HG03103 (cell line): ENCODE measurements at regions not wholly inside any gene's neighbourhood (a gene's known extent, or its start where the extent isn't known, plus 50 kb on each side); places are given as distances from the start of the nearest gene placed in this dataset.
"Not testable (repeated sequence)": the region's sequence is repeated elsewhere in the genome, so short reads cannot be mapped to it uniquely, and the experiment has no call there.

ENCODE experiments used
- ATAC-seq: cut with Tn5 transposase; IDR thresholded peaks from one replicate; pipeline ENCODE4 v1.9.1; 2021; ENCODE audit warnings: low read depth; ENCODE audit not compliant: unreplicated experiment

GRCh38 chr10:9957351-9957750, 1060.3 kb upstream of the CELF2 start:
- no peak for ATAC-seq

DNA sequence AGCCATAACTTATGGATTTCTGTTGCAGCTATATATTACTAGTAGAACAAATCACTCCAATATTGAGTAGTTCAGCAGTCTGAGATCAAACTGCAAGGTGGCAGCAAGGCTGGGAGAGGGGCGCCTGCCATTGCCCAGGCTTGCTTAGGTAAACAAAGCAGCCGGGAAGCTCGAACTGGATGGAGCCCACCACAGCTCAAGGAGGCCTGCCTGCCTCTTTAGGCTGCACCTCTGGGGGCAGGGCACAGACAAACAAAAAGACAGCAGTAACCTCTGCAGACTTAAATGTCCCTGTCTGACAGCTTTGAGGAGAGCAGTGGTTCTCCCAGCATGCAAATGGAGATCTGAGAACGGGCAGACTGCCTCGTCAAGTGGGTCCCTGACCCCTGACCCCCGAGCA, 1059.8 kb upstream of the CELF2 start:
- not testable (repeated sequence) for ATAC-seq

DNA sequence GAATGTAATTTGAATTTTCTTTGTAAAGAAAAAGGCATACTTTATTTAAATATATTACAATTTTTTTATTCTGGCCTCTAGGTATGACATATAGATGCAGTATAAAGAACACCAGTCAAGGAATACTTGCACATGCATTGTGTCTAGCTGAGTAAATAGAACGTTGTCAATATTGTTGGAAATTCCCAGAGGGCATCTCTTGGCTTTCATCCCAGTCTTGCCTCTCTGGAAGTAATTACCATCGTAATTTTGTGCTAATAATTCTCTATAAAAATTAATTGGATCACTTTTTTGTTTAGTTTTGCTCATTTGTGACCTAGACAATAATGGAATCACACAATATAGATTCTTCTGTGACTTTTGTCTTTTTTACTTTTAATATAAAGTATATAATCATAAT, 1052.3 kb upstream of the CELF2 start:
- ATAC-seq, result no peak

DNA sequence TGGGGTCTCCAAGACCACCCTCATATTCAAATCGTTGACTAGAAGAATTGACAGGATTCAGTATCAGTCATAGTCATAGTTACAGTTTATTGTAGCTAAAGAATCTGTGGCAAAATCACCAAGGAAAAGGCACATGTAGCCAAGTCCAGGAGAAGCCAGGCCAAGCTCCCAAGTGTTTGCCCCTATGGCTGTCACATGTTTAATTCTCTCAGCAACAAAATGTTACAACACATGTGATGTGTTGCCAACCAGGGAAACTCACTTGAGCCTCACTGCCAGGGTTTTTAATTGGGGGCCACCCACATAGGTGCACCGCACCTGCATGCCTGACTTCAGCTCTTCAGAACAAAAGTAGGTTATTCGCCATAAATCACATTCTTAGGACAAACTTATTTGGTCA, 1030.9 kb upstream of the CELF2 start:
- no peak for ATAC-seq

DNA sequence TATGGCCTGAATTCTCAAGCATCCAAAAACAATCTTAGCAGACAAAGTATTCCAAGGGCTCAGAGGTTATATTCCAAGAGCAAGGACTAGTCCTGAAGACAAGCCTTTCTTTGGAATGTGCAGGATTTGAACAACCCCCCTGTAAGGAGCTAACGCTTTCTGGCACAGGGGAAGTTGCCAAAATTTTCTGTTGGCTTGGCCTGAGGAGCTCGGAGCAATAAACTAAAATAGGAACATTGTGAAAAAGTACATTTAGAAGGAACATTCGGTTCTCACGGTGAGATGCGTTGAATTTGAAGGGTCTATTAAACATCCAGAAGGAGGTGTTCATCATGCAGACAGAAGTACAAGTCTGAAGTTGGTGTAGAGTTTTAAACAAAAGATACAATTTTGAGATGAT, 1030.5 kb upstream of the CELF2 start:
- no peak for ATAC-seq

DNA sequence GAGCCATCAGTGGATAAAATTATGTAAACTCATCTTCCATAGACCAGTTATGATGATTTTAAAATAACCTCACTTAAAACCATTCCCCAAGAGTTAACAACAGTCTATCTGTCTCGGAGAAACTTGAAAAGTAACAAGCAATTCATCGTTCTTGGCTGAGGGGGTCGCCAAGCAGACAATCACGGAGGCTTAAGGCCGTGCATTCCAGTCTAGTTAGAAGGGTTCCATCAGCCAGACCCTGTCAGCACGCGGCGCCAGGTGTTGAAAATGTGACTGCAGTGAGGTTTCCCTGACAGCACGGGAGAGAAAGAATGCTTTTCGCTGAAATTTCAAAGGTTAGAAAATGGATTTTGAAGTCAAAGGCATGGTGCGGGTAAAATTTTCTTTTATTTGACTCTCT, 1025.0 kb upstream of the CELF2 start:
- ATAC-seq, result no peak

DNA sequence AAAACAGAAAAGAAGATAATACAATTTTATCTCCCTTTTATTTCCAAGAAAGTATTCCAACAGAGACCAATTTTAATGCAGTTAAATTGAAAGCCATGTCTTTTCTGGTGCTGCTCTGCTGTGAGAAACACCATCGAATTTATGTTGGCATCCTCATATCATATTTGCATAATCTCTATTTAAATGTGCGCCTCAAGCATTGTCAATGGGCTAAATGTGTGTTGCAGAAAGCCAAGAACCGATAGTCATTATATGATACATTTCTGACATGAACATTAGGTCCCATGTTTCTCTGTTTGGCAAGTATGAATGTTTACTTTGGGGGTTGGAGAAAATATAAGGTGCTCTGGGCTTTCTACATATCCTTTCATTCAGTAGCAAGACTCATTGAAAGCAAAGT, 1023.5 kb upstream of the CELF2 start:
- no peak for ATAC-seq

- ATAC-seq, result no peak
Measured at GRCh38 chr10:9999627-10000026, 1018.0 kb upstream of the CELF2 start.

GRCh38 chr10:10007957-10008356, 1009.7 kb upstream of the CELF2 start:
- no peak for ATAC-seq

GRCh38 chr10:10010397-10010796, 1007.3 kb upstream of the CELF2 start:
- ATAC-seq, result no peak

- ATAC-seq, result no peak
Measured at GRCh38 chr10:10014846-10015245, 1002.8 kb upstream of the CELF2 start.

DNA sequence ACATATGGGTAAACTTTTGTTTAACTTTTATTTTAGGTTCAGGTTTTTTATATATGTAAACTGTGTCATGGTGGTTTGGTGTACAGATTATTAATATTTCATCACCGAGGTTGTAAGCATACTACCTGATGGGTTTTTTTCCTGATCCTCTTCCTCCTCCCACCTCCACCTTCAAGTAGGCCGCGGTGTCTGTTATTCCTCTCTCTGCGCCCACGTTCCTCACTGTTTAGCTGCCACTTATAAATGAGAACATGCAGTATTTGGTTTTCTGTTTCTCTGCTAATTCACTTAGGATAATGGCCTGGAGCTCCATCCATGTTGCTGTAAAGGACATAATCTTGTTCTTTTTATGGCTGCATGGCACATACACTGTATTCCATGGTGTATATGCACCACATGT, 1000.0 kb upstream of the CELF2 start:
- no peak for ATAC-seq

DNA sequence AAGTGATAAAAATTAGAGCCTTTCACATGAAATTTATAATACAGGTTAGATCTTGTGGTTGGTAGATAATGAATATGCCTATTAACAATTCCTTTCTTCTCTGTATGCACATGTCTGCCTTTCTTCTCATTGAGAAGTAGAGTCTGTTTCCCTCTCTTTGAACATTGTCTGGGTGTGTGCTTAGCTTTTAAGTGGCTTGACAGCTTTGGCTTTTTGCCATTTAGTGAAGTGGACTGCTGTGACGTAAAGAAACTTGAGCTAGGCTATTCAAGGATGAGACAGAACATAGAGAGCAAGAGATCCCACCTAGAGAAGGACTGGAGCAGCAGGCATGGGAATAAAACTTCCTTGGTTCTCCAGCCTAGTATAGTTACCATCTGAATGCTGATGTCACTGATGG, 996.7 kb upstream of the CELF2 start:
- ATAC-seq, result no peak

- ATAC-seq, result no peak
Measured at GRCh38 chr10:10032991-10033390, 984.7 kb upstream of the CELF2 start.

DNA sequence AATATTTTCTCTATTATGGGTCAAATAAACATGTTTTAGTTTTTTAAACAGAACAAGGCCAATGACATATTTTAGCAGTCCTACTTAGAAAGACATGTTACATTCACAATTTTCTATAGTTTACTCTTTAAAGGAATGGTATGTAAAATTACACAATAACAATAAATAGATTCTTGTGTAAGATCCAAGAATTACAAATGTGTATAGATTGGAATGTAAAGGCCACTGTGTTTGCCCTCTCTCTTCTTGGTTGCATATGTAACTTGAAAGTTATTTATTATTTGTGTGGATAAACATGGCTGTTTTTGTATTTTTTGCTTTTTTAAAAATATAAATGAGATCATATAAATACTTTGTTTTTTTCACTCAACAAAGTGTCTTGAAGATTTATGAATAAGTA, 979.3 kb upstream of the CELF2 start:
- ATAC-seq, result no peak

DNA sequence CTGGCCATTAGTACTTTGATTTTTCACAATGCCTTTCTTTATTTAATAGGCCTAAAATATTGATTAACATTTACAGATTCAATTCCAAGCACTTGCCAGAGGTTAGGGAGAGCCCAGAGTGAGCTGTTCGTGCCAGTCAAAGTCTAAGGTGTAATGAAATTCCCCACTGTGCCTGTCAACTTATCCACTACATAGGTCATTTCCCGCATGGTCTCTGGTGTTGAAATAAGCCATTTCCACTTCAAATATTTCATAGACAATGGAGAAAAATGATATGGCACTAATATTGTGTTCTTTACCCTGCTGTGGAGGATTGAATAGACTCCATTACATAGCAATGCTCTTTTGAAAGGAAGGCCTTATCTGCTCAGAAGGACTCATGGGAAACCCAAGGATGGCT, 978.1 kb upstream of the CELF2 start:
- ATAC-seq, result no peak

- no peak for ATAC-seq
Measured at GRCh38 chr10:10043083-10043482, 974.6 kb upstream of the CELF2 start.

DNA sequence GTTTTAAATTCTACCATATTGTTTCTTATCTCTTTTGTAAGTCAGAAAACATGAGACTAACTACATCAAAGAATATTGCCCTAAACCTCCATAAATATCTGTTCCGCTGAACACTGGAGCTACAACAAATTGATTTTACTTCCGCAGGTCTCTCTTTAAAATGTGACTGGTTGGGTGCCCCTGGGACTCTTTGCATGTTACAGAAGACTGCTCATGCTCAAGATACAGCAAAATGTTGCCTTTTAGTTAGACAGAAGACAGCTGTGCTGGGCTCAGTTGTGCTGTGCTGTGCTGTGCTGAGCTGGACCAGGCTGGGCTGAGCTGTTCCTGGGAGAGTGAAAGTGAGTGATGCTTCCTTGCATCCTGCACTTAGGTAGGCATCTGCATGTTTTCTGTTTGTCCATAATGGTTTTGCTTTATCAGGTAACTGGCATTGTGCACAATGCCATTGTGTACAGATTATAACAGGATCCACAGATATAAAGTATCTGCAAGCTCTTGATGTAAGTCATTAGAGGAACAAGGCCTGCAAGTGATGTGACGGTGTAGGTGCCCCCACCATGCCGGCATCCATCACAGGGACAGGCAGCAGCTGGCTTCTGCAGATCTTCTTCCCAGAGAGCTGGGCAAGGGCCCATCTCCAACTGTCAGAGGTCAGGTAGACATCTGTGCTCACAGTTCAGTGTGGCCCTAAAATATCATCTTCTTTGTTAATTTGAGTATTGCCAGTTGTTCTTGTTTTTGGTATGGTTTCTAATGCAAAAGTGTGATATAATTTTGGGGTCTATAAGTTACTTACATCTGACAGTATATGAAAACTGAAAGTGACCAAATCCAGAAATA, 972.5 kb upstream of the CELF2 start:
- ATAC-seq, result no peak

DNA sequence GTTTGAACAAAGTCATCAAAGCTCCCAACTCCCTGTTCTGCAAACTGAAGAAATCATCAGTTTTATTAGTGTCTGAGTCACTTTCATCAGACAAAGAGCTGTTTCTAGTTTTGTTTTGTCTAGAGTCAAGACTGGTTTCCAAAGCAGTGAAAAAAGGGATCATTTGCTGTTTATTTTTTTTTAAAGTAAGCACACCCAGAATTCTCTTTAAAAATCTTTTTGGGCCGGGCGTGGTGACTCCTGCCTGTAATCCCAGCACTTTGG, 972.0 kb upstream of the CELF2 start:
- ATAC-seq, result no peak

DNA sequence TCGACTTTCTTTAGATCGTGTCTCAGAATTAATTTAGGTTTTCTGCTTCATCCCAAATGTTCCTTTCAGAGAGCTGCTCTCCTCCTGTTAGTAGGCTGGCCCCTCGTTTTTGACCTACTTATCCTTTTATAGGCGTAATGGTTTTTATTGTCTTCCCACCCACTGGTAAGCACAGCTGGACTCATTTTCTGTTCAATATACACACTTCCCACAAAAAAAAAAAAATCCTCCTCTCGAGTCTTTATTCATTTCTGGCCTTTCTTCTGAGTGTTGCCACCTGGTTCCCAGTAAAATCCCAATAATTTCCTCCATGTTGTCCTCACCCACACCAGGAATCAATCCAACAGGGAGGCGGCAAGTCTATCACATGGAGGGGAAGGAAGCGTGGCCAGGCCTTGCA, 970.2 kb upstream of the CELF2 start:
- no peak for ATAC-seq

GRCh38 chr10:10053051-10053450, 964.6 kb upstream of the CELF2 start:
- ATAC-seq, result no peak

DNA sequence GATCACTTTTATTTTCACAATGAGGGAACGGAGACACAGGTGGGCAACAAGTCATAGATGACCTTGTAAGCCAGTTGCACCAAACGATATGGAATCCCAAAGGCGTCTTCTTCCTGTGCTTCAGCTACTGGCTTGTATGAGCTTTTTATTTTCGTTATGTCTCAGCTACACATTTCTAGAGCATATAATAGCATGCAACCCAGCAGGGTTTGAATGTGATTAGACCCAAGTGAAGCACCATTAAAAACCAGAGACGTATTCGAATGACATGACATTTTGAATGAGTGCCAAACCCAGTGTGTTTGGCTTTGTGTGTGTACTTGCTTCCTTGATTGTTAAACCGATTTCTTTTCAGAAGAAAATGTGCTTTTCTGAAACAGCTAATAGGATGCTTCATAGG, 963.2 kb upstream of the CELF2 start:
- no peak for ATAC-seq
